ENCODE measurements at regions not wholly inside any gene's neighbourhood (a gene's known extent, or its start where the extent isn't known, plus 50 kb on each side); places are given as distances from the start of the nearest gene placed in this dataset.
"Not testable (repeated sequence)": the region's sequence is repeated elsewhere in the genome, so short reads cannot be mapped to it uniquely, and the experiment has no call there.

DNA sequence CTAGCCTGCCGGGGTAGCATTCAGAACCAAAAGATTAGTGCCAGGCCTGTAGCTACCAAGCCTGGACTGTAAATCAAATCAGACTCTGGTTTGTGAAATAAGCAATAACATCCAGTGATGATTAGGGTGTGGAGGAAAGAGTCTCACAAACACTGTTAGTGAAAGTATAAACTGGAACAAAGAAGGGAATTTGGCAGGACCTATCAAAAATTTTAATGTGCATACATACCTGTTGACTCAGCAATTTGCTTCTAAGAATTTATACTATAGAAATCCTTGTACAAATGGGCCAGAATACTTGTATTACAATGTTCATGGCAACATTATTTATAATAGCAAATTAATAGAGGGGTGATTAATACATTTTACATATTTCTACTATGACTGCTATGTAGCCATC lies 109.8 kb upstream of the WARS2 start:
- no peaks in the 10 kb centered on the region for H3K36me3 ChIP-seq
- intact Hi-C loops (cut with DNase I; ENCODE audit: low total_unique reads): no loop called here
- H3K27ac ChIP-seq: no peak overlapping the region
- DNase-seq: no peak
- no peaks in the 10 kb centered on the region for H3K27me3 ChIP-seq
- H3K9me3 ChIP-seq: no peaks in the 10 kb centered on the region
- 92 to 97% (median 95%) methylated on average over 1 of the region's 1 CpG for WGBS, 5 donors
- H3K4me3 ChIP-seq: no peak overlapping the region
- H3K4me1 ChIP-seq: no peaks in the 10 kb centered on the region
- TF ChIP-seq EP300 (IDR thresholded peaks at IDR 0.05) (no peak), POLR2AphosphoS5 (IDR thresholded peaks at IDR 0.05) (no peak)
- TF ChIP-seq, protein P1, sequence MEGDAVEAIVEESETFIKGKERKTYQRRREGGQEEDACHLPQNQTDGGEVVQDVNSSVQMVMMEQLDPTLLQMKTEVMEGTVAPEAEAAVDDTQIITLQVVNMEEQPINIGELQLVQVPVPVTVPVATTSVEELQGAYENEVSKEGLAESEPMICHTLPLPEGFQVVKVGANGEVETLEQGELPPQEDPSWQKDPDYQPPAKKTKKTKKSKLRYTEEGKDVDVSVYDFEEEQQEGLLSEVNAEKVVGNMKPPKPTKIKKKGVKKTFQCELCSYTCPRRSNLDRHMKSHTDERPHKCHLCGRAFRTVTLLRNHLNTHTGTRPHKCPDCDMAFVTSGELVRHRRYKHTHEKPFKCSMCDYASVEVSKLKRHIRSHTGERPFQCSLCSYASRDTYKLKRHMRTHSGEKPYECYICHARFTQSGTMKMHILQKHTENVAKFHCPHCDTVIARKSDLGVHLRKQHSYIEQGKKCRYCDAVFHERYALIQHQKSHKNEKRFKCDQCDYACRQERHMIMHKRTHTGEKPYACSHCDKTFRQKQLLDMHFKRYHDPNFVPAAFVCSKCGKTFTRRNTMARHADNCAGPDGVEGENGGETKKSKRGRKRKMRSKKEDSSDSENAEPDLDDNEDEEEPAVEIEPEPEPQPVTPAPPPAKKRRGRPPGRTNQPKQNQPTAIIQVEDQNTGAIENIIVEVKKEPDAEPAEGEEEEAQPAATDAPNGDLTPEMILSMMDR (IDR thresholded peaks at IDR 0.05): no peak

DNA sequence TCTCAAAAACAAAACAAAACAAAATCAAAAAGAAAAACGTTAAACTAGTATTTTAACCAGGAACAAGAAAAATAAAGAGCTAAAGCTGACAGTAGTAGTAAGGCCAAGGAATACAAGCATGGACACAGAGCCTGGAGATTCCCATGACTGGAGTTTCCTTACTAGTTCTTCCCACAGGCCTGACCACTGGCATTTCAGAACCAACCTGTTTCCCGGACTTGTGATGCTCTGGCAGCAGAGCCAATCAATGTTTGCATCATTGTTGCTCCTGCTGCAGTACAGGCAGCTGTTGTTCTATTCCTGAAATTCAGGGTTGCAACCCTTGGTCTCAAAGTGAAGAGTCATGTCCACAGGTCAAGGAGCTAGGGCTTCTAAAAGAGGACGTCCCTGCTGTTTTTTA lies 111.3 kb upstream of the WARS2 start:
- H3K36me3 ChIP-seq: no peaks in the 10 kb centered on the region
- no peak overlapping the region for H3K4me3 ChIP-seq
- no peaks in the 10 kb centered on the region for H3K27me3 ChIP-seq
- no peak overlapping the region for H3K27ac ChIP-seq
- no peak for DNase-seq
- 70 to 87% (median 86%) methylated on average over 3 of the region's 3 CpGs for WGBS, 5 donors
- no peaks in the 10 kb centered on the region for H3K4me1 ChIP-seq
- intact Hi-C loops (cut with DNase I; ENCODE audit: low total_unique reads): no loop called here
- no peaks in the 10 kb centered on the region for H3K9me3 ChIP-seq
- TF ChIP-seq EP300 (IDR thresholded peaks at IDR 0.05) (no peak), POLR2AphosphoS5 (IDR thresholded peaks at IDR 0.05) (no peak), POLR2A (IDR thresholded peaks at IDR 0.05) (no peak)
- TF ChIP-seq, protein P1 (IDR thresholded peaks at IDR 0.05): no peak

DNA sequence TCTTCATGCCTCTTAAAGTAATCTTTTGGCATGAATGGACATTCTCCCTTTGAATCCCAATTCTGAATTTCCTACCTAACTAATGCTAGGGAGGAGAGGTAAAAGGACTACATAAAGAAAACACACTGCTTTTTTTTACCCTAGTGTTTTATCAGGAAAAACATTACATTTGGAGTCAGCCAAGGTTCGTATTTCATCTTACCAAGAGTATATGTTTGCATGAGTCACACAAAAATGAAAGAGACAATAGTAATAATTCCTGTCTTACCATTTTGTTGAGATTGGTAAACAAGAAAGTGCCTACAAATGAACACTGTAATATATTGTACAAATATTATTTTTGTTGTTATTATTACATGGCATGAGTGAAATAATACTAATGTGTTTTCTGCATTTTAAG lies 112.9 kb upstream of the WARS2 start:
- 23 to 49% (median 33%) methylated on average over 1 of the region's 1 CpG for WGBS, 5 donors
- TF ChIP-seq EP300 (IDR thresholded peaks at IDR 0.05): no peak
- no peak for TF ChIP-seq POLR2AphosphoS5 (IDR thresholded peaks at IDR 0.05)
- TF ChIP-seq, protein P1 (IDR thresholded peaks at IDR 0.05): no peak
- no peak for TF ChIP-seq POLR2A (IDR thresholded peaks at IDR 0.05)

DNA sequence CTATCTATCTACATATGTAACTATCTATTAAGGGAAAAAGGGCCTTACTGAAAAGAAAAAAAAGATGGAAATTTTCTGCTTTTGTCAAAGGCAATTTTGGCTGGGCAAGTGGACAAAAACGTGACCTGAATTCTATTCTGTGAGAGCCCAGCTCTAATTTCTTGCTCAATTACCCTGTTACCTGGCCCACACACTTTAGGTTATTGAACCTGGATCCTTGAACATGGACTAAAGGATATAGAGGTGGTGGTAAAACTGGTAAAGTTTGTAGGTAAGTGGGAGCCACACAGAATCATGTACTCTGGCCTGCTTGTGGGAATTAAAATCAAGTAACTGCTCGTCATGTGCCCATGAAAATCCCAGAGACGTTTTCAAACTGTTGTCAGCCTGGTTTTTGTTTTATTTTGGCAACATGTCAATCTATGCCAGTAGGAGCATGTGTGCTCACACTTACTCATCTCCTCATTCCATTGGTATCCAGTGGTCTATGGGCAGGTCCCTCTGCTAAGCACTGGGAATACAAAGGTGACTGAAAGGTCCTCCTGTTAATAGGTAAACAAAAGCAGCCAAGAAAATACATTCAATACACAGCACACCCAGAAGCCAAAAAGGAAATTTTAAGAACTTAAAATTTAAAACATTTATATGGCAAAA lies 113.7 kb upstream of the WARS2 start:
- H3K27me3 ChIP-seq: no peaks in the 10 kb centered on the region
- H3K4me1 ChIP-seq: no peaks in the 10 kb centered on the region
- no peak for DNase-seq
- H3K4me3 ChIP-seq: no peak overlapping the region
- no peak overlapping the region for H3K27ac ChIP-seq
- H3K36me3 ChIP-seq: no peaks in the 10 kb centered on the region
- no peak for TF ChIP-seq POLR2A (IDR thresholded peaks at IDR 0.05)
- no peak for TF ChIP-seq EP300 (IDR thresholded peaks at IDR 0.05)
- no peak for TF ChIP-seq POLR2AphosphoS5 (IDR thresholded peaks at IDR 0.05)
- TF ChIP-seq, protein P1 (IDR thresholded peaks at IDR 0.05): no peak
- WGBS, 5 donors: 60 to 75% (median 68%) methylated on average over 3 of the region's 3 CpGs
- intact Hi-C loops (cut with DNase I; ENCODE audit: low total_unique reads): no loop called here
- no peaks in the 10 kb centered on the region for H3K9me3 ChIP-seq

More for the DNA sequence above, 112.9 kb upstream of the WARS2 start:
- Histone ChIP-seq H3K4me1 (no peaks in the 10 kb centered on the region), H3K27ac (no peak overlapping the region), H3K4me3 (no peak overlapping the region), H3K36me3 (no peaks in the 10 kb centered on the region), H3K27me3 (no peaks in the 10 kb centered on the region), H3K9me3 (no peaks in the 10 kb centered on the region)
- intact Hi-C loops (cut with DNase I; ENCODE audit: low total_unique reads): no loop called here
- DNase-seq: no peak

DNA sequence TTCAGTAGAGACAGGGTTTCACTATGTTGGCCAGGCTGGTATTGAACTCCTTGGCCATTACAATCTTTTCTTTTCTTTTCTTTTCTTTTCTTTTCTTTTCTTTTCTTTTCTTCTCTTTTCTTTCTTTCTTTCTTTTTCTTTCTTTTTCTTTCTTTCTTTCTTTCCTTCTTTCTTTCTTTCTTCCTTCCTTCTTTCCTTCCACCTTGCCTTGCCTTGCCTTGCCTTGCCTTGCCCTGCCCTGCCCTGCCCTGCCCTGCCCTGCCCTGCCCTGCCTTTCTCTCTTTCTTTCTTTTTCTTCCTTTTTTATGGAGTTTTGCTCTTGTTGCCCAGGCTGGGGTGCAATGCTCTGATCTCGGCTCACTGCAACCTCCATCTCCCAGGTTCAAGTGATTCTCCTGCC lies 112.5 kb upstream of the HAO2 start:
- intact Hi-C loops (cut with DNase I; ENCODE audit: low total_unique reads); H3K36me3 ChIP-seq; H3K27ac ChIP-seq; H3K4me1 ChIP-seq; H3K27me3 ChIP-seq; H3K9me3 ChIP-seq; DNase-seq; H3K4me3 ChIP-seq: not testable (repeated sequence)
- 69 to 100% (median 100%) methylated on average over 1 of the region's 1 CpG for WGBS, 5 donors
